Activated CD4-positive, alpha-beta T cell treated with anti-CD3 and anti-CD28 coated beads, Interleukin-2, Interleukin-4, amounts not matched to agents 100 ng/mL and 50 ng/mL, durations not matched to agents 16 hours and 8 hours (primary cell): ENCODE measurements at regions not wholly inside any gene's neighbourhood (a gene's known extent, or its start where the extent isn't known, plus 50 kb on each side); places are given as distances from the start of the nearest gene placed in this dataset.
"Not testable (repeated sequence)": the region's sequence is repeated elsewhere in the genome, so short reads cannot be mapped to it uniquely, and the experiment has no call there.

Experiments
- DNase-seq: peaks from one replicate; pipeline ENCODE4 v3.0.0-alpha.2; 2020; ENCODE audit warnings: low spot score

GRCh38 chr9:6160579-6160978, 55.0 kb upstream of the IL33 start:
- DNase-seq, result no peak

- DNase-seq, result no peak
Observed at GRCh38 chr9:6153425-6153824, 62.2 kb upstream of the IL33 start.

GRCh38 chr9:6152788-6153187, 62.8 kb upstream of the IL33 start:
- DNase-seq, result no peak

GRCh38 chr9:6150483-6150882, 65.1 kb upstream of the IL33 start:
- no peak for DNase-seq

GRCh38 chr9:6149315-6149714, 66.3 kb upstream of the IL33 start:
- no peak for DNase-seq

- DNase-seq, result no peak
Observed at GRCh38 chr9:6147846-6148245, 67.8 kb upstream of the IL33 start.

- no peak for DNase-seq
Observed at GRCh38 chr9:6144947-6145346, 70.7 kb upstream of the IL33 start.

- DNase-seq, result no peak
Observed at GRCh38 chr9:6142799-6143454, 72.7 kb upstream of the IL33 start.

- not testable (repeated sequence) for DNase-seq
Observed at GRCh38 chr9:6135780-6136179, 79.8 kb upstream of the IL33 start.

GRCh38 chr9:6134661-6135180, 80.9 kb upstream of the IL33 start:
- no peak for DNase-seq

GRCh38 chr9:6133346-6134063, 82.1 kb upstream of the IL33 start:
- DNase-seq, result peak; percentile 15

- DNase-seq, result no peak
Observed at GRCh38 chr9:6132650-6133049, 83.0 kb upstream of the IL33 start.

GRCh38 chr9:6128030-6128429, 87.6 kb upstream of the IL33 start:
- DNase-seq, result no peak

GRCh38 chr9:6126377-6126776, 89.2 kb upstream of the IL33 start:
- DNase-seq, result no peak

GRCh38 chr9:6123416-6123815, 92.2 kb upstream of the IL33 start:
- no peak for DNase-seq

GRCh38 chr9:6121707-6122106, 93.9 kb upstream of the IL33 start:
- no peak for DNase-seq

- no peak for DNase-seq
Observed at GRCh38 chr9:6114424-6114823, 99.0 kb upstream of the RANBP6 start.

- DNase-seq, result no peak
Observed at GRCh38 chr9:6113819-6114218, 98.4 kb upstream of the RANBP6 start.

GRCh38 chr9:6113312-6113711, 97.9 kb upstream of the RANBP6 start:
- DNase-seq, result no peak

- no peak for DNase-seq
Observed at GRCh38 chr9:6109986-6110385, 94.6 kb upstream of the RANBP6 start.

- DNase-seq, result no peak
Observed at GRCh38 chr9:6109571-6109970, 94.1 kb upstream of the RANBP6 start.

GRCh38 chr9:6106711-6107339, 91.4 kb upstream of the RANBP6 start:
- DNase-seq, result peak; percentile 1

GRCh38 chr9:6105738-6106137, 90.3 kb upstream of the RANBP6 start:
- DNase-seq, result no peak
